Ascending aorta (tissue), 2 donors: ENCODE measurements at regions not wholly inside any gene's neighbourhood (a gene's known extent, or its start where the extent isn't known, plus 50 kb on each side); places are given as distances from the start of the nearest gene placed in this dataset.

ENCODE experiments used
- DNase-seq, 2 donors: peaks; one replicate each; pipeline ENCODE4 v3.0.0-alpha.2; 2019; ENCODE audit warnings: low spot score in 2 of 2
- H3K27ac ChIP-seq, 2 donors: fragments of 200-600 bp; sonication (generic); one replicate each; pipeline ENCODE4 v1.5.1; 2016 to 2017; ENCODE audit warnings: mild to moderate bottlenecking in 1 of 2
- H3K27me3 ChIP-seq: fragments of 200-600 bp; sonication (generic); one replicate; pipeline ENCODE4 v1.5.1; 2017
- H3K36me3 ChIP-seq, 2 donors: fragments of 200-600 bp; sonication (generic); one replicate each; pipeline ENCODE4 v1.5.1; 2016
- H3K4me1 ChIP-seq, 2 donors: fragments of 200-600 bp; sonication (generic); one replicate each; pipeline ENCODE4 v1.5.1; 2016 to 2017; ENCODE audit warnings: mild to moderate bottlenecking in 1 of 2
- H3K4me3 ChIP-seq, 2 donors: fragments of 200-600 bp; sonication (generic); one replicate each; pipeline ENCODE4 v1.5.1; 2016 to 2017; ENCODE audit warnings: mild to moderate bottlenecking in 1 of 2
- H3K9me3 ChIP-seq, 2 donors: fragments of 200-600 bp; sonication (generic); one replicate each; pipeline ENCODE4 v1.5.1; 2016
- CTCF ChIP-seq, 3 experiments: fragments of 200-600 bp in 2 of 3; fragments of 450-650 bp in 1 of 3; sonication (generic) in 2 of 3; IDR thresholded peaks; one replicate each; pipeline ENCODE4 v1.5.1; 2016 to 2019; ENCODE audit warnings: antibody characterized with exemption in 3 of 3, mild to moderate bottlenecking in 1 of 3, moderate library complexity in 1 of 3
- intact Hi-C: fragments of 100-400 bp; cut with DNase I; formaldehyde crosslinking; loops from one replicate; pipeline ENCODE4 v1.15.1; 2023

DNA sequence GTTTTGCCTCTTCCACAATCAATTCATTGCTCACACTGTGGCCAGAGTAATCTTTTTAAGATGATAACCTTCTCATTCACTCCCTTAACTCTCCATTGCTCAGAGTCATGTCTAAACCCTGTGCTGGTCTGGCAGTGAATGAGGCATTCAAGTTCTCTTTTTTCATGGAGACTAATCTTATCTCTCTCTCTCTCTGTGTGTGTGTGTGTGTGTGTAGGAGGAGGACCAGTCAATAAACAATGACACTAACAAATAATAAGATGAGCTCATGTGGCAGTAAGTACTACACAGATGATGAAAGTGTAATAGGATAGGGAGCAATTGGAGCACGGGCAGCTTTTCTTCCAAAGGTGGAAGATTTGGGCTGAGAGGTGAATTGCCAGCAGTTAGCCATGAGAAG is 122.0 kb upstream of the B3GALT2 start:
- H3K4me3 ChIP-seq: no peak overlapping the region
- no peak for DNase-seq
- H3K9me3 ChIP-seq: no peaks in the 10 kb centered on the region
- H3K27me3 ChIP-seq: no peaks in the 10 kb centered on the region
- H3K27ac ChIP-seq: no peak overlapping the region
- no peak for TF ChIP-seq CTCF (IDR thresholded peaks at IDR 0.05)
- no peaks in the 10 kb centered on the region for H3K4me1 ChIP-seq
- no peaks in the 10 kb centered on the region for H3K36me3 ChIP-seq
- intact Hi-C loops: no loop called here

- Histone ChIP-seq H3K4me3 (no peak overlapping the region), H3K27ac (no peak overlapping the region), H3K4me1 (no peaks in the 10 kb centered on the region), H3K36me3 (no peaks in the 10 kb centered on the region), H3K9me3 (no peaks in the 10 kb centered on the region), H3K27me3 (no peaks in the 10 kb centered on the region)
- TF ChIP-seq CTCF (IDR thresholded peaks at IDR 0.05): no peak
- intact Hi-C loops: no loop called here
- no peak for DNase-seq
These were observed 120.0 kb upstream of the B3GALT2 start for GRCh38 chr1:193306430-193306829.
